Inflammatory macrophage treated with lipopolysaccharide for 1 hour (primary cell): ENCODE measurements at regions not wholly inside any gene's neighbourhood (a gene's known extent, or its start where the extent isn't known, plus 50 kb on each side); places are given as distances from the start of the nearest gene placed in this dataset.

Experiments used
- DNase-seq, 2 donors: peaks; one replicate each; pipeline ENCODE4 v3.0.0-alpha.2; 2020 to 2022

- DNase-seq = no peak
These were observed 77.1 kb upstream of the PLXNC1 start for GRCh38 chr12:94071258-94071657.

- DNase-seq = no peak
These were observed 74.8 kb upstream of the PLXNC1 start for GRCh38 chr12:94073441-94074051.

- DNase-seq = no peak
These were observed 74.0 kb upstream of the PLXNC1 start for GRCh38 chr12:94074216-94074979.

- peak; percentile 83 to 84 for DNase-seq
These were observed 73.3 kb upstream of the PLXNC1 start for GRCh38 chr12:94074980-94075629.

- no peak for DNase-seq
These were observed 71.2 kb upstream of the PLXNC1 start for GRCh38 chr12:94077209-94077608.

- no peak for DNase-seq
These were observed 70.1 kb upstream of the PLXNC1 start for GRCh38 chr12:94078138-94078723.

GRCh38 chr12:94078736-94079509 lies 69.5 kb upstream of the PLXNC1 start:
- DNase-seq = no peak

- DNase-seq = no peak
These were observed 68.6 kb upstream of the PLXNC1 start for GRCh38 chr12:94079566-94080340.

GRCh38 chr12:94080341-94081009 lies 67.9 kb upstream of the PLXNC1 start:
- DNase-seq = no peak

GRCh38 chr12:94082690-94083089 lies 65.7 kb upstream of the PLXNC1 start:
- no peak for DNase-seq

GRCh38 chr12:94089891-94090290 lies 58.5 kb upstream of the PLXNC1 start:
- DNase-seq = no peak

- no peak for DNase-seq
These were observed 56.8 kb upstream of the PLXNC1 start for GRCh38 chr12:94091624-94092023.

GRCh38 chr12:94092516-94093241 lies 55.7 kb upstream of the PLXNC1 start:
- no peak for DNase-seq

- no peak for DNase-seq
These were observed 53.7 kb upstream of the PLXNC1 start for GRCh38 chr12:94094700-94095099.

GRCh38 chr12:94095618-94096017 lies 52.8 kb upstream of the PLXNC1 start:
- no peak for DNase-seq

- peak in 1 of 2 donors; percentile 30 for DNase-seq
These were observed 49.9 kb upstream of the PLXNC1 start for GRCh38 chr12:94098466-94098865.
